ENCODE measurements at regions not wholly inside any gene's neighbourhood (a gene's known extent, or its start where the extent isn't known, plus 50 kb on each side); places are given as distances from the start of the nearest gene placed in this dataset.

- no peaks in the 10 kb centered on the region for H3K4me1 ChIP-seq (replicated peaks in 1 of 2; ENCODE audit: control insufficient read depth in 2 of 2, insufficient read depth in 2 of 2, low read length in 2 of 2)
- no peak overlapping the region for H3K9ac ChIP-seq (ENCODE audit: insufficient read depth in 1 of 2, low read depth in 2 of 2, low read length in 2 of 2)
- 3% methylated on average over 3 of the region's 3 CpGs for WGBS (ENCODE audit: insufficient coverage, low coverage, missing lambda C conversion rate)
- DNase-seq (ENCODE audit: extremely low read depth in 1 of 4, low spot score in 3 of 4): no peak
- H3K4me3 ChIP-seq: no peak overlapping the region
- FAIRE-seq: no peak
- TF ChIP-seq ARID1B (IDR thresholded peaks at IDR 0.05) (no peak), MCM7 (IDR thresholded peaks at IDR 0.05) (no peak), SMARCE1 (IDR thresholded peaks at IDR 0.05) (no peak), ZNF282 (CRISPR knock-in tag; IDR thresholded peaks at IDR 0.05) (no peak), ZKSCAN8 (CRISPR knock-in tag; IDR thresholded peaks at IDR 0.05) (no peak), STAT5A (IDR thresholded peaks at IDR 0.05; ENCODE audit: borderline replicate concordance, low read length) (no peak), HDAC8 (tag; IDR thresholded peaks at IDR 0.05) (no peak), TEAD1 (CRISPR knock-in tag; IDR thresholded peaks at IDR 0.05) (no peak), PPARD (CRISPR knock-in tag; IDR thresholded peaks at IDR 0.05) (no peak), FOXK1 (CRISPR knock-in tag; IDR thresholded peaks at IDR 0.05; ENCODE audit: borderline replicate concordance) (no peak), ZNF639 (CRISPR knock-in tag; conservative IDR thresholded peaks at IDR 0.05 in 1 of 2, IDR thresholded peaks at IDR 0.05 in 1 of 2) (no peak), VEZF1 (CRISPR knock-in tag; IDR thresholded peaks at IDR 0.05) (no peak), SIN3B (IDR thresholded peaks at IDR 0.05; ENCODE audit: low read depth) (no peak)
- TF ChIP-seq, protein P1, sequence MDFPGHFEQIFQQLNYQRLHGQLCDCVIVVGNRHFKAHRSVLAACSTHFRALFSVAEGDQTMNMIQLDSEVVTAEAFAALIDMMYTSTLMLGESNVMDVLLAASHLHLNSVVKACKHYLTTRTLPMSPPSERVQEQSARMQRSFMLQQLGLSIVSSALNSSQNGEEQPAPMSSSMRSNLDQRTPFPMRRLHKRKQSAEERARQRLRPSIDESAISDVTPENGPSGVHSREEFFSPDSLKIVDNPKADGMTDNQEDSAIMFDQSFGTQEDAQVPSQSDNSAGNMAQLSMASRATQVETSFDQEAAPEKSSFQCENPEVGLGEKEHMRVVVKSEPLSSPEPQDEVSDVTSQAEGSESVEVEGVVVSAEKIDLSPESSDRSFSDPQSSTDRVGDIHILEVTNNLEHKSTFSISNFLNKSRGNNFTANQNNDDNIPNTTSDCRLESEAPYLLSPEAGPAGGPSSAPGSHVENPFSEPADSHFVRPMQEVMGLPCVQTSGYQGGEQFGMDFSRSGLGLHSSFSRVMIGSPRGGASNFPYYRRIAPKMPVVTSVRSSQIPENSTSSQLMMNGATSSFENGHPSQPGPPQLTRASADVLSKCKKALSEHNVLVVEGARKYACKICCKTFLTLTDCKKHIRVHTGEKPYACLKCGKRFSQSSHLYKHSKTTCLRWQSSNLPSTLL (IDR thresholded peaks at IDR 0.05): no peak
- TF ChIP-seq, protein P2, sequence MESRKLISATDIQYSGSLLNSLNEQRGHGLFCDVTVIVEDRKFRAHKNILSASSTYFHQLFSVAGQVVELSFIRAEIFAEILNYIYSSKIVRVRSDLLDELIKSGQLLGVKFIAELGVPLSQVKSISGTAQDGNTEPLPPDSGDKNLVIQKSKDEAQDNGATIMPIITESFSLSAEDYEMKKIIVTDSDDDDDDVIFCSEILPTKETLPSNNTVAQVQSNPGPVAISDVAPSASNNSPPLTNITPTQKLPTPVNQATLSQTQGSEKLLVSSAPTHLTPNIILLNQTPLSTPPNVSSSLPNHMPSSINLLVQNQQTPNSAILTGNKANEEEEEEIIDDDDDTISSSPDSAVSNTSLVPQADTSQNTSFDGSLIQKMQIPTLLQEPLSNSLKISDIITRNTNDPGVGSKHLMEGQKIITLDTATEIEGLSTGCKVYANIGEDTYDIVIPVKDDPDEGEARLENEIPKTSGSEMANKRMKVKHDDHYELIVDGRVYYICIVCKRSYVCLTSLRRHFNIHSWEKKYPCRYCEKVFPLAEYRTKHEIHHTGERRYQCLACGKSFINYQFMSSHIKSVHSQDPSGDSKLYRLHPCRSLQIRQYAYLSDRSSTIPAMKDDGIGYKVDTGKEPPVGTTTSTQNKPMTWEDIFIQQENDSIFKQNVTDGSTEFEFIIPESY (CRISPR knock-in tag; IDR thresholded peaks at IDR 0.05): no peak
- ChIA-PET POLR2A (no interaction called here), CTCF (ENCODE audit: low intra/inter-chr PET ratio) (no interaction called here)
- H3K9me3 ChIP-seq (replicated peaks; ENCODE audit: control insufficient read depth, insufficient read depth, low read depth, low read length): no peaks in the 10 kb centered on the region
- no peaks in the 10 kb centered on the region for H3K79me2 ChIP-seq (ENCODE audit: control insufficient read depth, insufficient read depth, low read length)
- H3K27ac ChIP-seq (ENCODE audit: extremely low read depth, low read depth, low read length): no peak overlapping the region
- H2AFZ ChIP-seq (ENCODE audit: low read depth, low read length): no peak overlapping the region
- intact Hi-C loops (cut with micrococcal nuclease): no loop called here
- no TSS peak for BruUV-seq (replicated peaks)
- no peak overlapping the region for H3K4me2 ChIP-seq (ENCODE audit: insufficient read depth, low read length)
- in situ Hi-C loops (cut with MboI): no loop called here
- ATAC-seq: no peak
- H3K9me1 ChIP-seq (ENCODE audit: control insufficient read depth, insufficient read depth, low read length): no peaks in the 10 kb centered on the region
- no peaks in the 10 kb centered on the region for H3K36me3 ChIP-seq (ENCODE audit: control insufficient read depth, insufficient read depth, low read length)
- no peaks in the 10 kb centered on the region for H4K20me1 ChIP-seq (replicated peaks; ENCODE audit: control insufficient read depth, insufficient read depth, low read length)
- H3K27me3 ChIP-seq (ENCODE audit: control insufficient read depth in 2 of 2, insufficient read depth in 2 of 2, low read length in 2 of 2): no peaks in the 10 kb centered on the region
Observed at GRCh38 chr10:120327675-120328074, 129.4 kb upstream of the PLPP4 start.
